Karpas-422 (cell line): ENCODE measurements at regions not wholly inside any gene's neighbourhood (a gene's known extent, or its start where the extent isn't known, plus 50 kb on each side); places are given as distances from the start of the nearest gene placed in this dataset.

Experiments
- DNase-seq: peaks from one replicate; pipeline ENCODE4 v3.0.0-alpha.2; 2015
- H2AFZ ChIP-seq: fragments of 200-600 bp; sonication (generic); 2 replicates; pipeline ENCODE4 v1.6.1; 2014; ENCODE audit warnings: antibody characterized with exemption, low read length, mixed read lengths
- H3K27ac ChIP-seq: fragments of 200-600 bp; sonication (generic); 2 replicates; pipeline ENCODE4 v1.5.1; 2014; ENCODE audit warnings: mild to moderate bottlenecking, low read length, moderate library complexity
- H3K27me3 ChIP-seq: fragments of 200-600 bp; sonication (generic); 2 replicates; pipeline ENCODE4 v1.6.1; 2014; ENCODE audit warnings: low read length, mixed read lengths
- H3K36me3 ChIP-seq: fragments of 200-600 bp; sonication (generic); 2 replicates; pipeline ENCODE4 v1.6.1; 2014; ENCODE audit warnings: low read length, mixed read lengths; ENCODE audit not compliant: insufficient read depth
- H3K4me1 ChIP-seq: fragments of 200-600 bp; sonication (generic); 2 replicates; pipeline ENCODE4 v1.6.1; 2014; ENCODE audit warnings: mild to moderate bottlenecking, low read length, mixed read lengths
- H3K4me2 ChIP-seq: fragments of 200-600 bp; sonication (generic); 2 replicates; pipeline ENCODE4 v1.6.1; 2014; ENCODE audit warnings: low read length, low read depth, mild to moderate bottlenecking; ENCODE audit not compliant: poor library complexity, severe bottlenecking
- H3K4me3 ChIP-seq: fragments of 200-600 bp; sonication (generic); 2 replicates; pipeline ENCODE4 v1.5.1; 2014; ENCODE audit warnings: mild to moderate bottlenecking, antibody characterized with exemption, low read length, mixed read lengths
- H3K79me2 ChIP-seq: fragments of 200-600 bp; sonication (generic); 2 replicates; pipeline ENCODE4 v1.6.1; 2014; ENCODE audit warnings: mild to moderate bottlenecking, low read length, mixed read lengths
- H3K9ac ChIP-seq: fragments of 200-600 bp; sonication (generic); 2 replicates; pipeline ENCODE4 v1.6.0; 2014; ENCODE audit warnings: low read length
- H3K9me2 ChIP-seq: fragments of 200-600 bp; sonication (generic), shearing (Covaris generic); replicated peaks from 2 replicates; pipeline ENCODE4 v1.6.0; 2014; ENCODE audit warnings: mild to moderate bottlenecking, low read length, moderate library complexity; ENCODE audit not compliant: insufficient read depth
- H3K9me3 ChIP-seq: fragments of 300-700, 200-600 bp; sonication (generic); 2 replicates; pipeline ENCODE4 v1.6.1; 2014; ENCODE audit warnings: low read length, mixed read lengths
- H4K20me1 ChIP-seq: fragments of 200-600 bp; sonication (generic); 2 replicates; pipeline ENCODE4 v1.6.1; 2014; ENCODE audit warnings: mild to moderate bottlenecking, antibody characterized with exemption, low read length, low read depth; ENCODE audit not compliant: insufficient read depth

DNA sequence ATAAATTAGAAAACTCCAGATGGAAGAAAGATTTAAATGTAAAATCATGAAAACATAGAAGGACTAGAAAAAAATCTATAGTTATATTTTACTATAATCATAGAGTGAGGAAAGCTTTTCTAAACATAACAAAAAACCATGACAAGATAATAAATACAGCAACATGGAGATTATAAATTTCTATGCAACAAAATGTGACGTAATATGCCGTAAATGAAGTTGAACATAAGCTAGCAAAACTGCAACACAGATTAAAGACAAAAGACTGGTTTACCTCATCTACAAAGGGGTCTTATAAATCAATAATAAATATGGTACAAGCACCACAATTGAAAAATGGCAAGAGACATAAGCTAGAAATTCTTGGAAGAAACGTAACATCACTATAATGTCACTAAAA, 140.4 kb downstream of the C4orf33 start:
- Histone ChIP-seq H4K20me1 (no peaks in the 10 kb centered on the region), H2AFZ (0 out of 2 replicates have a peak overlapping the region, but pooled peaks have one; percentile 17), H3K9me3 (peaks cover 11% of the 10 kb centered on the region), H3K4me1 (peaks cover 40% of the 10 kb centered on the region), H3K9ac (no peak overlapping the region), H3K27ac (no peak overlapping the region), H3K36me3 (no peaks in the 10 kb centered on the region; the same call in 1 of the 2 replicates), H3K9me2 (no peaks in the 10 kb centered on the region), H3K79me2 (no peaks in the 10 kb centered on the region), H3K4me2 (no peak overlapping the region), H3K27me3 (no peaks in the 10 kb centered on the region), H3K4me3 (no peak overlapping the region)
- no peak for DNase-seq

GRCh38 chr4:129239088-129239487, 143.1 kb downstream of the C4orf33 start:
- H3K9me2 ChIP-seq = no peaks in the 10 kb centered on the region
- no peak overlapping the region for H3K9ac ChIP-seq
- no peaks in the 10 kb centered on the region for H4K20me1 ChIP-seq
- DNase-seq = no peak
- no peak overlapping the region for H3K27ac ChIP-seq
- no peak overlapping the region for H3K4me2 ChIP-seq
- H3K4me1 ChIP-seq = peaks cover 14% of the 10 kb centered on the region
- H2AFZ ChIP-seq = no peak overlapping the region
- no peak overlapping the region for H3K4me3 ChIP-seq
- no peaks in the 10 kb centered on the region; the same call in 1 of the 2 replicates for H3K36me3 ChIP-seq
- H3K79me2 ChIP-seq = no peaks in the 10 kb centered on the region
- peaks cover 11% of the 10 kb centered on the region for H3K9me3 ChIP-seq
- H3K27me3 ChIP-seq = no peaks in the 10 kb centered on the region

DNA sequence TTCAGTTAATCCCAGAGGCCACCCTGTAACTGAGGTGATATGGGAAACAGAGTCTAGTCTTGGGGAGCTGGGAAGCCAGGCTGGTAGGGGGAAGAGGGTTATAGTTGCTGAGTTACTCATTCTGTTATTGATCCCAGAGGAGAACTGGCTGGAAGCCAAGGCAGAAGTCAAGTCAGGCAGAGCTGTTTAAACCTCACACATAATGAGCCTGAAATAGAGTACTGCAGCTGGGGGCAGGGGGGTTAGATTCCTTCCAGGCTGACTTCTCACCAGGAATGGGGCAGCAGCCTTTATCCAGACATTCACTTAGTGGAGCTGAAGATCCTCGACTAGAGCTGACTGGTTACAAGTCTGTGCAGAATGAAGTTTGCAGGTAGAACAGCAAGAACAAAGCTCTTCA, 144.9 kb downstream of the C4orf33 start:
- Histone ChIP-seq H3K27ac (no peak overlapping the region), H4K20me1 (no peaks in the 10 kb centered on the region), H3K4me3 (no peak overlapping the region), H3K9me2 (no peaks in the 10 kb centered on the region), H3K36me3 (no peaks in the 10 kb centered on the region), H3K4me1 (peaks cover 10% of the 10 kb centered on the region), H3K79me2 (no peaks in the 10 kb centered on the region), H3K27me3 (no peaks in the 10 kb centered on the region), H2AFZ (peak overlapping the region; percentile 23; the same call in 1 of the 2 replicates), H3K9me3 (peaks cover 4% of the 10 kb centered on the region), H3K4me2 (peak overlapping the region; percentile 3), H3K9ac (no peak overlapping the region)
- no peak for DNase-seq

GRCh38 chr4:129246145-129246544, 150.2 kb downstream of the C4orf33 start:
- no peak overlapping the region for H3K4me3 ChIP-seq
- H3K27me3 ChIP-seq = no peaks in the 10 kb centered on the region
- H3K36me3 ChIP-seq = no peaks in the 10 kb centered on the region
- H3K9me2 ChIP-seq = no peaks in the 10 kb centered on the region
- DNase-seq = no peak
- no peak overlapping the region for H3K9ac ChIP-seq
- peaks cover 29% of the 10 kb centered on the region for H3K4me1 ChIP-seq
- H3K27ac ChIP-seq = no peak overlapping the region
- no peak overlapping the region for H3K4me2 ChIP-seq
- H4K20me1 ChIP-seq = no peaks in the 10 kb centered on the region
- no peak overlapping the region for H2AFZ ChIP-seq
- H3K79me2 ChIP-seq = no peaks in the 10 kb centered on the region
- no peaks in the 10 kb centered on the region for H3K9me3 ChIP-seq

DNA sequence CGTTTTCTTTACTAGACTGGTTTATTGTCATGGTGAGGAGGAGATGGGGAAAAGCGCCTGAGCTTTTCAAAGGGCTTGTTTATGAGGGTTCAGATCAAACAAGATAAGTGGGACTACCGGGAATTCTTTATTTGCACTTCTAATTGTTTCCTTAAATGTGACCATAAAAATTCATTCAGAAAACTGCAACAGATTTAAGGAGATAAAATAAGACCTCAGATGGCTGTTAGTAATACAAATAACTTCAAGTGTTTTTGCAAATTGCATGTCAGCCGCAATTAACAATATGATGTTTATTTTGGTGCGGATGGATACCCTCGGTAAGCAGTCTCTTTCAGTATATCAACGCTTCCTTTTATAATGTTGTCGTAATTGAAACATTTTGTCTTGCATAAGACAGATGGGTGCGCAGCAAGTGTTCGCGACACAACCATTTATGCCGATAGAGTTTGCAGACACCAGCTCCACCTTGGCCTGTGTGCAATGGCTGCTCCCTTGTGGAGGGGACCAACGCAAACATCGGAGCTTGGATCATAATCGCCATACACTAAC, 151.0 kb downstream of the C4orf33 start:
- H3K27me3 ChIP-seq = no peaks in the 10 kb centered on the region
- no peak overlapping the region; the same call in 1 of the 2 replicates for H2AFZ ChIP-seq
- no peaks in the 10 kb centered on the region for H4K20me1 ChIP-seq
- H3K36me3 ChIP-seq = no peaks in the 10 kb centered on the region
- DNase-seq = no peak
- no peaks in the 10 kb centered on the region for H3K79me2 ChIP-seq
- H3K4me2 ChIP-seq = no peak overlapping the region
- no peaks in the 10 kb centered on the region for H3K9me2 ChIP-seq
- H3K4me3 ChIP-seq = no peak overlapping the region
- peaks cover 34% of the 10 kb centered on the region for H3K4me1 ChIP-seq
- H3K9ac ChIP-seq = no peak overlapping the region
- no peaks in the 10 kb centered on the region for H3K9me3 ChIP-seq
- H3K27ac ChIP-seq = no peak overlapping the region

DNA sequence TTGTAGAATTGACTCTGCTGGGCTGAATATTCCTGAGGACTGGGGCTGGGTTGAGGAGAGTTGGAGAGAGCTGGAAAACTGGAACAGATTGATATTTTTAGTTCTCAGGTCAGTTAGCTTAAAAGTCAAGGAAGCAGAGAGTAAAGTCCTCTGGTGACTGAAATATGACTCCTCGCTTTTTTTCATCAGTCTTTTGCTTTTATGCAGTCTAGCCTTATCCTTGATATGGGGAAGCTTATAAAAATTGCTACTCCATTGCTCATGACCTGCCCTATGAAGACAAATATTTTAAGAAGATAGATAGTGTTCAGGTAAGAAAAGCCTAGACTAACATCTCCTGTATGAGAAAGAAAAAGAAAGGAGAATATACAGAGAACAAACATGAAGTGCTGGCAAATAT, 152.7 kb downstream of the C4orf33 start:
- Histone ChIP-seq H3K9ac (no peak overlapping the region), H3K9me3 (no peaks in the 10 kb centered on the region), H3K79me2 (no peaks in the 10 kb centered on the region), H3K4me1 (peaks cover 50% of the 10 kb centered on the region), H3K27ac (no peak overlapping the region), H3K4me3 (no peak overlapping the region), H2AFZ (peak overlapping the region; percentile 26; the same call in 1 of the 2 replicates), H3K36me3 (no peaks in the 10 kb centered on the region), H3K27me3 (no peaks in the 10 kb centered on the region), H3K9me2 (no peaks in the 10 kb centered on the region), H4K20me1 (no peaks in the 10 kb centered on the region), H3K4me2 (peak overlapping the region; percentile 15)
- no peak for DNase-seq

GRCh38 chr4:129254126-129254525, 158.2 kb downstream of the C4orf33 start:
- H3K36me3 ChIP-seq = no peaks in the 10 kb centered on the region
- H3K27ac ChIP-seq = no peak overlapping the region
- no peak overlapping the region for H2AFZ ChIP-seq
- H3K4me2 ChIP-seq = no peak overlapping the region
- H3K27me3 ChIP-seq = no peaks in the 10 kb centered on the region
- DNase-seq = no peak
- H3K4me3 ChIP-seq = no peak overlapping the region
- H3K4me1 ChIP-seq = peaks cover 35% of the 10 kb centered on the region
- no peaks in the 10 kb centered on the region for H3K79me2 ChIP-seq
- no peak overlapping the region for H3K9ac ChIP-seq
- H3K9me3 ChIP-seq = no peaks in the 10 kb centered on the region
- no peaks in the 10 kb centered on the region for H3K9me2 ChIP-seq
- H4K20me1 ChIP-seq = no peaks in the 10 kb centered on the region

GRCh38 chr4:129254526-129254925, 158.6 kb downstream of the C4orf33 start:
- H3K4me2 ChIP-seq = no peak overlapping the region
- H3K9me3 ChIP-seq = no peaks in the 10 kb centered on the region
- no peak overlapping the region for H3K9ac ChIP-seq

More at GRCh38 chr4:129254526-129254925, 158.6 kb downstream of the C4orf33 start:
- Histone ChIP-seq H3K4me3 (no peak overlapping the region), H3K4me1 (peaks cover 31% of the 10 kb centered on the region), H3K27me3 (no peaks in the 10 kb centered on the region), H2AFZ (no peak overlapping the region), H3K9me2 (no peaks in the 10 kb centered on the region), H3K27ac (no peak overlapping the region), H3K79me2 (no peaks in the 10 kb centered on the region), H3K36me3 (no peaks in the 10 kb centered on the region), H4K20me1 (no peaks in the 10 kb centered on the region)
- DNase-seq = no peak
